A673 (cell line): ENCODE measurements at regions not wholly inside any gene's neighbourhood (a gene's known extent, or its start where the extent isn't known, plus 50 kb on each side); places are given as distances from the start of the nearest gene placed in this dataset.

Experiments used
- BruUV-seq: library from RNA; stranded (reverse); fragments of 400-500 nt; replicated peaks from 2 replicates; lab custom pipeline; 2021; lab: Mats Ljungman, UMichigan
- CTCF ChIA-PET: fragments of 300-600 bp; sonication (Branson Sonifier 250); formaldehyde crosslinking; loops from one replicate; lab custom pipeline; 2022; ENCODE audit warnings: antibody characterized with exemption; lab: Charles Lee
- POLR2A ChIA-PET: fragments of 300-600 bp; sonication (Branson Sonifier 250); formaldehyde crosslinking; loops from one replicate; lab custom pipeline; 2022; ENCODE audit warnings: antibody characterized with exemption; ENCODE audit not compliant: low non-redundant PET; lab: Charles Lee
- DNase-seq: peaks from one replicate; pipeline ENCODE4 v3.0.0-alpha.2; 2015; ENCODE audit warnings: low spot score
- H3K27ac ChIP-seq: fragments of 200-600 bp; sonication (generic); 2 replicates; pipeline ENCODE4 v1.5.1; 2016; ENCODE audit warnings: mixed run types, low read depth, mild to moderate bottlenecking, mixed read lengths, antibody characterized with exemption, low read length; ENCODE audit not compliant: poor library complexity, severe bottlenecking
- H3K27me3 ChIP-seq: fragments of 200-600 bp; sonication (generic); replicated peaks from 2 replicates; pipeline ENCODE4 v1.6.1; 2017; ENCODE audit warnings: mixed run types, low read depth, mild to moderate bottlenecking, mixed read lengths, antibody characterized with exemption, low read length; ENCODE audit not compliant: insufficient read depth, poor library complexity
- H3K36me3 ChIP-seq: fragments of 200-600 bp; sonication (generic); 2 replicates; pipeline ENCODE4 v1.6.1; 2016; ENCODE audit warnings: mixed run types, mild to moderate bottlenecking, mixed read lengths, antibody characterized with exemption, low read length; ENCODE audit not compliant: insufficient read depth, poor library complexity, severe bottlenecking
- H3K4me1 ChIP-seq: fragments of 200-600 bp; sonication (generic); 2 replicates; pipeline ENCODE4 v1.6.1; 2017; ENCODE audit warnings: mixed run types, mild to moderate bottlenecking, mixed read lengths, antibody characterized with exemption, low read length; ENCODE audit not compliant: insufficient read depth, poor library complexity, severe bottlenecking
- H3K4me3 ChIP-seq: fragments of 200-600 bp; sonication (generic); 2 replicates; pipeline ENCODE4 v1.5.1; 2016; ENCODE audit warnings: low read depth, mixed run types, mild to moderate bottlenecking, mixed read lengths, low read length; ENCODE audit not compliant: poor library complexity, severe bottlenecking
- H3K9me3 ChIP-seq: fragments of 200-600 bp; sonication (generic); 2 replicates; pipeline ENCODE4 v1.6.1; 2016; ENCODE audit warnings: mixed run types, low read depth, mild to moderate bottlenecking, mixed read lengths, antibody characterized with exemption, low read length; ENCODE audit not compliant: poor library complexity, severe bottlenecking
- EZH2 ChIP-seq: fragments of 200-600 bp; sonication (generic); IDR thresholded peaks from 2 replicates; pipeline ENCODE4 v1.6.1; 2017; ENCODE audit warnings: borderline replicate concordance, low read depth, mild to moderate bottlenecking, mixed read lengths, antibody characterized with exemption, low read length; ENCODE audit not compliant: poor library complexity, severe bottlenecking
- intact Hi-C: fragments of 100-400 bp; cut with micrococcal nuclease; formaldehyde crosslinking; loops from one replicate; pipeline ENCODE4 v1.10.0; 2022; ENCODE audit not compliant: unreplicated experiment
- TF ChIP-seq, protein P1 (sequence below): fragments of 300-800, 200-600 bp; sonication (generic); conservative IDR thresholded peaks from 2 replicates; pipeline ENCODE4 v1.5.1; 2017; ENCODE audit warnings: low read depth, mild to moderate bottlenecking, antibody characterized with exemption, low read length, moderate library complexity, mixed read lengths

DNA sequence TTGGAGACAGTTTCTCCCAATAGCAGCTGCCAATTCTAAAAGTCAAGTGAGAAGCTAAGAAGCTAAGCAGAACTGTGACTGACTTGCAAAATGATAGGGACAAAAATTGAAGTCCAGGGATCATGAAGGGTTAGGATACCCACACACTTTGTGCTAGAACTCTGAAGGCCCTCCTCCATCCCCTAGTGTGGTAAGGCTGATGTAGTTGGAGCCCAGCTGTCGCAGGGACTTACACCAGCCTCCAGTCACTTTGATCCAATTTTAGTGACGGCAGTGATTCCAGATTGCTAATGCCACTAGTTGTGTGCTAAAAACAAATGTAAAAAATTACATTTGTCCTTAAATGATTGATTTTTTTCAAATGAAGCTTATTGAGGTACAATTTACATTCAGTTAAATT is 742.7 kb upstream of the ZNF608 start:
- intact Hi-C loops: loop anchor here (10.0 kb wide), 1 partner anchor 484 kb away; no protein-coding TSS in a partner anchor
- no peak for DNase-seq
- Histone ChIP-seq H3K4me1 (peaks cover 31% of the 10 kb centered on the region), H3K4me3 (no peak overlapping the region), H3K27me3 (no peaks in the 10 kb centered on the region), H3K9me3 (peaks cover 6% of the 10 kb centered on the region), H3K36me3 (no peaks in the 10 kb centered on the region), H3K27ac (no peak overlapping the region)
- TF ChIP-seq, protein P1, sequence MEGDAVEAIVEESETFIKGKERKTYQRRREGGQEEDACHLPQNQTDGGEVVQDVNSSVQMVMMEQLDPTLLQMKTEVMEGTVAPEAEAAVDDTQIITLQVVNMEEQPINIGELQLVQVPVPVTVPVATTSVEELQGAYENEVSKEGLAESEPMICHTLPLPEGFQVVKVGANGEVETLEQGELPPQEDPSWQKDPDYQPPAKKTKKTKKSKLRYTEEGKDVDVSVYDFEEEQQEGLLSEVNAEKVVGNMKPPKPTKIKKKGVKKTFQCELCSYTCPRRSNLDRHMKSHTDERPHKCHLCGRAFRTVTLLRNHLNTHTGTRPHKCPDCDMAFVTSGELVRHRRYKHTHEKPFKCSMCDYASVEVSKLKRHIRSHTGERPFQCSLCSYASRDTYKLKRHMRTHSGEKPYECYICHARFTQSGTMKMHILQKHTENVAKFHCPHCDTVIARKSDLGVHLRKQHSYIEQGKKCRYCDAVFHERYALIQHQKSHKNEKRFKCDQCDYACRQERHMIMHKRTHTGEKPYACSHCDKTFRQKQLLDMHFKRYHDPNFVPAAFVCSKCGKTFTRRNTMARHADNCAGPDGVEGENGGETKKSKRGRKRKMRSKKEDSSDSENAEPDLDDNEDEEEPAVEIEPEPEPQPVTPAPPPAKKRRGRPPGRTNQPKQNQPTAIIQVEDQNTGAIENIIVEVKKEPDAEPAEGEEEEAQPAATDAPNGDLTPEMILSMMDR: no peak
- TF ChIP-seq EZH2: no peak
- POLR2A ChIA-PET: no interaction called here
- BruUV-seq: no TSS peak
- CTCF ChIA-PET: no interaction called here

DNA sequence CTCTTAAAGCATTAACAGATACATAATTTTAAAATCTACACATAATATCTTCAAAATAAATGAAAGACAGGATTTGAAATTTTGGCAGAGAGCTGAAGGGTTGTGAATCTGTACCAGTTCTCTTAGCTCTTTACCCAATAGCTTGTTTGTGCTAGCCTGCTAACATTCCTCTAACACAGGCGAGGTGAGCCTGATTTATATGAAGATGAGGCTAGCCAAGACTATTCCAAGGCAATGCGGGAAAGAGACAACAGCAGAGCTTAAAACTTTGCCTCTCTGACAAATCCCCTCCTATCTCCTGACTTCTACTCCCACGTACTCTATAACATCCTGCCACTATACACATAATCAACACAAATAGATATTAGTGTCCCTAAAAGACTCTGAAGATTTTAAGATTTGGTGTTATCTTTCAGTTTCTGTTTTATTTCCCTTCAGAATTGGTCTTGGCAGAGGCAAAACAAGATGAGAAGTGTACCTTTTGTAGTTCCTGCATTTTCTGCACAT is 745.6 kb upstream of the ZNF608 start:
- H3K4me1 ChIP-seq: peaks cover 3% of the 10 kb centered on the region
- H3K9me3 ChIP-seq: peaks cover 6% of the 10 kb centered on the region
- TF ChIP-seq EZH2: no peak
- TF ChIP-seq, protein P1: no peak
- no peak overlapping the region for H3K4me3 ChIP-seq
- no peaks in the 10 kb centered on the region for H3K36me3 ChIP-seq
- DNase-seq: no peak
- ChIA-PET CTCF (no interaction called here), POLR2A (no interaction called here)
- H3K27ac ChIP-seq: no peak overlapping the region
- H3K27me3 ChIP-seq: no peaks in the 10 kb centered on the region
- intact Hi-C loops: no loop called here
- no TSS peak for BruUV-seq

DNA sequence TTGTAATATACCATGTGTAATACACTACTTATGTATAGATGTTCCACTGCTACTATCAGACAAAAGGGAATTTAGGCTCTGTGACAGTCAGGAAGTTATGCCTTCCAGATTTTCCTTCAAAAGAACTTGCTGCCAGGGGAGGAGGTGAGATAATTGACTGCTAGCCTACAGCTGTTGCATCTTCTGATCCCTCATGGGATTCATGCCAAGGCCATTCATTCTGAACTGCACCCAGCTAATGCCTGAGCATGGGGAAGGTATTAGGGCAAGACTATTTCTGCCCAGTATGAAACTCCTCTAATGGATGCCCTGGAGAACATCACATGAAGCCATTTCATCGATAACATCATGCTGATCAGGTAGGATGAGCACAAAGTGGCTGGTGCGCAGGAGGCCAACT is 746.5 kb upstream of the ZNF608 start:
- intact Hi-C loops: no loop called here
- TF ChIP-seq, protein P1: no peak
- no peak for TF ChIP-seq EZH2
- POLR2A ChIA-PET: no interaction called here

More for the DNA sequence above, 746.5 kb upstream of the ZNF608 start:
- no peaks in the 10 kb centered on the region for H3K36me3 ChIP-seq
- peaks cover 3% of the 10 kb centered on the region for H3K4me1 ChIP-seq
- CTCF ChIA-PET: no interaction called here
- H3K27me3 ChIP-seq: no peaks in the 10 kb centered on the region
- no TSS peak for BruUV-seq
- H3K4me3 ChIP-seq: no peak overlapping the region
- peaks cover 6% of the 10 kb centered on the region for H3K9me3 ChIP-seq
- no peak overlapping the region for H3K27ac ChIP-seq
- DNase-seq: peak; percentile 40
